A549 (cell line): ENCODE measurements at regions not wholly inside any gene's neighbourhood (a gene's known extent, or its start where the extent isn't known, plus 50 kb on each side); places are given as distances from the start of the nearest gene placed in this dataset.

Experiments
- ATAC-seq, 2 experiments: fragments of 200-7000 bp in 1 of 2; fragments of >200 bp in 1 of 2; cut with Nextera tagmentation in 1 of 2; cut with Tn5 transposase in 1 of 2; 3 replicates each; pipeline versions ENCODE4 v1.8.0 to v1.9.1; 2018 to 2020; ENCODE audit warnings: mild to moderate bottlenecking in 1 of 2, moderate library complexity in 1 of 2
- CTCF ChIA-PET: fragments of 300-600 bp; sonication (Branson Sonifier 250); formaldehyde crosslinking; extraction: SDS; loops from one replicate; lab custom pipeline; 2021; ENCODE audit warnings: antibody characterized with exemption, inconsistent platforms; lab: Yijun Ruan, JAX
- POLR2A ChIA-PET: fragments of 350-600 bp; formaldehyde crosslinking; extraction: SDS; loops from one replicate; lab custom pipeline; 2021; ENCODE audit warnings: antibody characterized with exemption, inconsistent platforms; lab: Yijun Ruan, JAX
- DNase-seq, 2 experiments: peaks; one replicate each; pipeline versions ENCODE4 v3.0.0 to v3.0.0-alpha.2; 2011 to 2016; ENCODE audit warnings: low read depth in 1 of 2, low spot score in 1 of 2
- FAIRE-seq: peaks from 2 replicates; lab custom pipeline; 2011; peaks lifted over from hg19 to GRCh38; lab: Jason Lieb, UNC
- H3K27ac ChIP-seq, 2 experiments: fragments of >200 bp; sonication (Bioruptor Twin); formaldehyde crosslinking; 3 replicates each; pipeline ENCODE4 v1.5.1; 2016 to 2017
- H3K4me1 ChIP-seq: fragments of >200 bp; sonication (Bioruptor Twin); formaldehyde crosslinking; 3 replicates; pipeline ENCODE4 v1.6.1; 2016
- H3K4me2 ChIP-seq: fragments of >200 bp; sonication (Bioruptor Twin); formaldehyde crosslinking; 3 replicates; pipeline ENCODE4 v1.6.1; 2016
- H3K4me3 ChIP-seq: fragments of >200 bp; sonication (Bioruptor Twin); formaldehyde crosslinking; 3 replicates; pipeline ENCODE4 v1.5.1; 2016
- H3K9me3 ChIP-seq: fragments of >200 bp; sonication (Bioruptor Twin); formaldehyde crosslinking; 3 replicates; pipeline ENCODE4 v1.6.1; 2016
- CHD2 ChIP-seq: fragments of 150-350 bp; IDR thresholded peaks from 2 replicates; pipeline ENCODE4 v1.6.1; 2014; ENCODE audit warnings: low read length; ENCODE audit not compliant: partially characterized antibody
- CHD4 ChIP-seq: fragments of 200-600 bp; sonication (generic); IDR thresholded peaks from 2 replicates; pipeline ENCODE4 v1.6.1; 2016; ENCODE audit warnings: antibody characterized with exemption, mild to moderate bottlenecking, borderline replicate concordance
- EHF ChIP-seq: fragments of 250-450 bp; sonication (Bioruptor Pico); IDR thresholded peaks from 2 replicates; pipeline ENCODE4 v1.5.0; 2020; ENCODE audit warnings: mild to moderate bottlenecking
- EHMT2 ChIP-seq: fragments of 200-600 bp; sonication (generic); IDR thresholded peaks from 2 replicates; pipeline ENCODE4 v1.6.1; 2016; ENCODE audit warnings: antibody characterized with exemption, low read depth, mild to moderate bottlenecking, moderate library complexity
- ESRRA ChIP-seq: fragments of 150-350 bp; IDR thresholded peaks from 2 replicates; pipeline ENCODE4 v1.6.1; 2014; ENCODE audit warnings: mild to moderate bottlenecking, low read length, borderline replicate concordance
- GATA3 ChIP-seq: IDR thresholded peaks from 2 replicates; pipeline ENCODE4 v1.6.1; 2012; ENCODE audit warnings: borderline replicate concordance
- HDAC2 ChIP-seq: fragments of 200-600 bp; sonication (generic); IDR thresholded peaks from 2 replicates; pipeline ENCODE4 v1.6.1; 2016
- HOXA7 ChIP-seq: fragments of 250-450 bp; sonication (Bioruptor Pico); IDR thresholded peaks from 2 replicates; pipeline ENCODE4 v1.5.0; 2020; ENCODE audit warnings: mild to moderate bottlenecking, moderate library complexity
- HOXB13 ChIP-seq: fragments of 250-450 bp; sonication (Bioruptor Pico); IDR thresholded peaks from 2 replicates; pipeline ENCODE4 v1.5.0; 2020; ENCODE audit warnings: low read depth, mild to moderate bottlenecking, moderate library complexity
- HOXB5 ChIP-seq: fragments of 250-450 bp; sonication (Bioruptor Pico); IDR thresholded peaks from 2 replicates; pipeline ENCODE4 v1.5.0; 2020; ENCODE audit warnings: mild to moderate bottlenecking, moderate library complexity
- MAFK ChIP-seq: fragments of 450-650 bp; IDR thresholded peaks from 2 replicates; pipeline ENCODE4 v1.6.1; 2014; ENCODE audit not compliant: partially characterized antibody
- MYC ChIP-seq: IDR thresholded peaks from 2 replicates; pipeline ENCODE4 v1.6.1; 2012; ENCODE audit warnings: mild to moderate bottlenecking, inconsistent platforms, low read length, improper control_type of control experiment, borderline replicate concordance
- NPAS2 ChIP-seq: fragments of 250-450 bp; sonication (Bioruptor Pico); IDR thresholded peaks from 2 replicates; pipeline ENCODE4 v1.8.0; 2022; ENCODE audit warnings: mild to moderate bottlenecking, moderate library complexity, borderline replicate concordance
- NR3C1 ChIP-seq: fragments of >200 bp; sonication (Bioruptor Twin); formaldehyde crosslinking; IDR thresholded peaks from 3 replicates; pipeline ENCODE4 v1.6.1; 2017
- RAD21 ChIP-seq, 2 experiments: fragments of >200 bp in 1 of 2; sonication (Bioruptor Twin) in 1 of 2; formaldehyde crosslinking in 1 of 2; IDR thresholded peaks in 1 of 2; conservative IDR thresholded peaks in 1 of 2; 2 replicates in 1 of 2; 3 replicates in 1 of 2; pipeline ENCODE4 v1.6.1; 2012 to 2018; ENCODE audit warnings: inconsistent platforms in 1 of 2
- RARB ChIP-seq: fragments of 250-450 bp; sonication (Bioruptor Pico); IDR thresholded peaks from 2 replicates; pipeline ENCODE4 v1.8.0; 2021; ENCODE audit warnings: mild to moderate bottlenecking, moderate library complexity
- RCOR1 ChIP-seq: fragments of 150-350 bp; IDR thresholded peaks from 2 replicates; pipeline ENCODE4 v1.6.1; 2014; ENCODE audit warnings: antibody characterized with exemption, low read length, low read depth
- RFX5 ChIP-seq: fragments of 450-650 bp; IDR thresholded peaks from 2 replicates; pipeline ENCODE4 v1.7.1; 2014; ENCODE audit warnings: antibody characterized with exemption, mild to moderate bottlenecking, moderate library complexity
- TP53 ChIP-seq: fragments of 250-450 bp; sonication (Bioruptor Pico); IDR thresholded peaks from 2 replicates; pipeline ENCODE4 v1.5.0; 2021; ENCODE audit warnings: mild to moderate bottlenecking, moderate library complexity
- ZC3H11A ChIP-seq: fragments of 450-650 bp; IDR thresholded peaks from 2 replicates; pipeline ENCODE4 v1.6.1; 2014; ENCODE audit warnings: antibody characterized with exemption, mild to moderate bottlenecking
- WGBS: methylation state at CpG from one replicate; pipeline ENCODE4 v1.1.6; 2017; ENCODE audit errors: missing lambda C conversion rate; 5-methylcytosine and 5-hydroxymethylcytosine counted together
- TF ChIP-seq, protein P1 (sequence below): fragments of >200 bp; sonication (Bioruptor Twin); formaldehyde crosslinking; IDR thresholded peaks from 3 replicates; pipeline ENCODE4 v1.5.1; 2016

DNA sequence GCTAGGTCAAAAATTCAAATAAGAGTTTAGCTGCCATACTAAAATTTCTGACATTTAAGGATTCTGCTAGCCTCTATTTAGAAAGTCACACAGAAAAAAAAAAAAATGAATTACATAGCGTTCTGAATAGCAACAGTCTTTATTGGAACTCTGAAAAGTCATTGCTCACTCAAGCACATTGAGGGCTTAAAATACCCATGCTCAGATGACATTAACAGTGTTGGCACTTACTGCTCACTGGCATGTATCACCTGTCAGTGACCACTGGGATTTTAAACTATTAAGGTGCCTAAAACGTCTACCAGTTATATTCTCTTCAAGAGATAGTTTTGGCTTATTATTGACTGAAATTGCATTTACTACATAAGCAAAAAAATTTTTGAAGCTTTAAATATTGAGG, 468.0 kb upstream of the SPHKAP start:
- H3K4me2 ChIP-seq: no peak overlapping the region
- H3K4me3 ChIP-seq: no peak overlapping the region
- 0% methylated on average over 2 of the region's 2 CpGs for WGBS
- no peak overlapping the region for H3K27ac ChIP-seq
- ChIA-PET CTCF (no interaction called here), POLR2A (no interaction called here)
- DNase-seq: no peak
- no peak for ATAC-seq
- H3K9me3 ChIP-seq: no peaks in the 10 kb centered on the region
- no peak for TF ChIP-seq HDAC2
- no peak for TF ChIP-seq RCOR1
- no peak for TF ChIP-seq ZC3H11A
- TF ChIP-seq TP53: no peak
- no peak for TF ChIP-seq CHD4
- TF ChIP-seq CHD2: no peak
- FAIRE-seq: no peak
- H3K4me1 ChIP-seq: no peaks in the 10 kb centered on the region

DNA sequence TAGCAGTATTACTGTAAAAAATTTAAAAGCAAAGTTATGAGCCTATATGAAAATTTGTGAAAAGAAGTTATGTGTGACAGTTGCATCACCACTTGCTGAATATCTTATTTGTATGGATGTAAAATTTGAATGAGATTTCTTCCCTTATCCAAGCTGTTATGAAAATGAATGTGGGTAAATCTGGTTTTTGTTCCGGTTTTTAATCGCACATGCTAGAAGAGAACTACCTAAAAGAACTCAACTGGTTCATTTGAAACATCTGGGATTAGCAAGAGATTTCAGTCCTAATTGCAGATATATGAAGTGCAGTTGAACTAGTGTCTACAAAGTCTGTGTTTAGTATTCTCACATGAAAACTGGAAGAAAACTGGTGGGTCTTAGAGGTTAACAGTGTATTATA, 467.1 kb upstream of the SPHKAP start:
- POLR2A ChIA-PET: no interaction called here
- 83% methylated on average over 2 of the region's 2 CpGs for WGBS
- Histone ChIP-seq H3K9me3 (no peaks in the 10 kb centered on the region), H3K27ac (no peak overlapping the region), H3K4me2 (no peak overlapping the region), H3K4me3 (no peak overlapping the region), H3K4me1 (no peaks in the 10 kb centered on the region)
- TF ChIP-seq CHD2 (no peak), RCOR1 (no peak), GATA3 (no peak), NPAS2 (CRISPR knock-in tag) (no peak), HOXB13 (CRISPR knock-in tag) (no peak), MYC (no peak), EHMT2 (no peak), HOXB5 (CRISPR knock-in tag) (no peak), MAFK (no peak), RARB (CRISPR knock-in tag) (no peak), HOXA7 (CRISPR knock-in tag) (no peak)
- TF ChIP-seq, protein P1, sequence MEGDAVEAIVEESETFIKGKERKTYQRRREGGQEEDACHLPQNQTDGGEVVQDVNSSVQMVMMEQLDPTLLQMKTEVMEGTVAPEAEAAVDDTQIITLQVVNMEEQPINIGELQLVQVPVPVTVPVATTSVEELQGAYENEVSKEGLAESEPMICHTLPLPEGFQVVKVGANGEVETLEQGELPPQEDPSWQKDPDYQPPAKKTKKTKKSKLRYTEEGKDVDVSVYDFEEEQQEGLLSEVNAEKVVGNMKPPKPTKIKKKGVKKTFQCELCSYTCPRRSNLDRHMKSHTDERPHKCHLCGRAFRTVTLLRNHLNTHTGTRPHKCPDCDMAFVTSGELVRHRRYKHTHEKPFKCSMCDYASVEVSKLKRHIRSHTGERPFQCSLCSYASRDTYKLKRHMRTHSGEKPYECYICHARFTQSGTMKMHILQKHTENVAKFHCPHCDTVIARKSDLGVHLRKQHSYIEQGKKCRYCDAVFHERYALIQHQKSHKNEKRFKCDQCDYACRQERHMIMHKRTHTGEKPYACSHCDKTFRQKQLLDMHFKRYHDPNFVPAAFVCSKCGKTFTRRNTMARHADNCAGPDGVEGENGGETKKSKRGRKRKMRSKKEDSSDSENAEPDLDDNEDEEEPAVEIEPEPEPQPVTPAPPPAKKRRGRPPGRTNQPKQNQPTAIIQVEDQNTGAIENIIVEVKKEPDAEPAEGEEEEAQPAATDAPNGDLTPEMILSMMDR: no peak
- DNase-seq (no peak), FAIRE-seq (no peak), ATAC-seq (no peak)
- CTCF ChIA-PET: interaction anchor here (2.9 kb wide), 1 partner anchor 9 kb away, joined by 14 read pairs; no protein-coding TSS in a partner anchor

DNA sequence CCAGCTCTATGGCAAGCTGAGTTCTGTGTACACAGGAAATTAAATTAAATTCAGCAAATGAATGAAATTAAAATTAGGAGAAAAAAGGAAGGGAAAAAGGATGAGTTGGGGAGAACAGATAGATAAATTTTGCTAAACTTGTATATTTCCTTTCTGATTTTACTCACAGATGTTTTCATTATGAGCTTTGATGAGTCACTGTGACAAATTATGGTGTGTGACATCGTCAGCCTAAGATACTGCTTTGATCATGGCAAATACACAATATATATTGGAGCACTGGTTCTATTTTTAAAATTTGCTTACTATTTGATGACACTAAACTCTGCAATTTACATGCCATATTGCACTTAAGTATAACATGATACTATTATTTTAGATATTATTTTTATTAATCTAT, 464.6 kb upstream of the SPHKAP start:
- TF ChIP-seq RFX5: no peak
- no peak for TF ChIP-seq RAD21 (conservative IDR thresholded peaks at IDR 0.05 in 1 of 2, IDR thresholded peaks at IDR 0.05 in 1 of 2)
- no peak for TF ChIP-seq ESRRA
- TF ChIP-seq, protein P1: no peak
- no peak for TF ChIP-seq EHF
- no peak for TF ChIP-seq NR3C1
- no peak for FAIRE-seq
- H3K9me3 ChIP-seq: no peaks in the 10 kb centered on the region
- no peak for DNase-seq
- no peaks in the 10 kb centered on the region for H3K4me1 ChIP-seq
- ChIA-PET CTCF (interaction anchor here (2.9 kb wide), 1 partner anchor 11 kb away, joined by 14 read pairs; no protein-coding TSS in a partner anchor), POLR2A (no interaction called here)
- no peak for ATAC-seq
- no peak overlapping the region for H3K4me3 ChIP-seq
- H3K4me2 ChIP-seq: no peak overlapping the region
- no peak overlapping the region for H3K27ac ChIP-seq
- WGBS: 27% methylated on average over 1 of the region's 1 CpG
